Limb (tissue), 2 donors: ENCODE measurements at regions not wholly inside any gene's neighbourhood (a gene's known extent, or its start where the extent isn't known, plus 50 kb on each side); places are given as distances from the start of the nearest gene placed in this dataset.

Experiments
- DNase-seq, 2 donors: peaks; one replicate each; pipeline ENCODE4 v3.0.0-alpha.2; 2016; ENCODE audit errors: extremely low spot score in 2 of 2

DNA sequence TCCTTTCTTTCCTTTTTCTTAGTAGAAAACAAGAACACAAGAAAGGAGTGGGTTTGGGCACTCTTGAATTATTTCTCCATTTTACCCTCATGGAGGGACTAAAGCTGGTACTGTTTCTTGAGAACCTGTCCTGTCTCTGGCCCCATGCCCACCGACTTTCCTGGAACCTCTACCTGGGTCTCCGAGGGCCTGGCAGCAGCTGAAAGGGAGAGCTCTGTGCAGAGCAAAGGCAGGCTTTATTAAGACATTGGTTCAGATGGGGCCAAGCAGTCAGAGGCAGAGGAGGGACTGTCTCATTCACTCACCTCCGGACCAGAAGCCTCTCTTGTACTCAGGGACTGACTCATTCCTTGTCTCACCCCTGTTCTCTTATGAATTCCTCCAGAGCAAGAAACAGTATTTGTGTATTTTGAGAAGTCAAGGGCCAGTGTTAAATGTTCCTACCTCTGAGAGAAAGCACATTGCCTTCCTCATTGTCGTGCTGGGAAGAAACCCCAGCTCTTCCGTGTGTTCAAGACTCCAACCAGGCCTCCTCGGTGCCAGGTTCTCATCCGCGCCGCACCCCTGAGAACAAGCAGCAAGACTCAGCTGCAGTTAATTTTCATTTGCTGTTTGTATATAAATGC lies 201.9 kb upstream of the NT5C1B start:
- DNase-seq: no peak

DNA sequence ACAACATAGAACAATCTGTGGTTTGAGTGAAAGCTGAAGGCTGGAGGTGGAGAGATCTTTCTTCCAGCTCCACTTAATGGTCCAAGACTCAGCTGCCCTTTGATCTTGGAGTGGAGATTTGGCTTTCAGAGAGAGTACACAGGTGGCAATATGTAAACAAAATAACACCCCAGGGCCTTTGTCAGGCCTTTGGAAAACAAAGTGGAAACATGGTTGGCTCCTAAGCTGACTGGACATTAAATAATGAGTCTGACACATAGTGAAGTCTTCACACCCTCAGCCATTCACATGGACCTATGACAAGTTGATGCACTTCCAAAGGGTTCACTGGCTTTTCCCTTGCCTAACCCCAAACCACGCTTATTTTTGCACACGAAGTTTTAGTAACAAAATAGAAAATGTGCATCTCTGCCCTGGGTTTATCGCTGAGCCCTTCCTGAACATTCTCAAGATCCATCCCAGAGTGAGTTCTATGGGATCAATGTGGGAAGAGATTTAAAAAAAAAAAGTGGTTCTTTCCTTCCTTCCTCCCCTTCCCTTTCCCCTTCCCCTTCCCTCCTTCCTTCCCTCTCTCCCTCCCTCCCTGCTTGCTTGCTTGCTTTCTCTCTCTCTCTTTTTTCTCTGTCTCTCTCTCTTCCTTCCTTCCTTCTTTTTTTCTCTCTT lies 201.3 kb upstream of the NT5C1B start:
- DNase-seq: no peak

DNA sequence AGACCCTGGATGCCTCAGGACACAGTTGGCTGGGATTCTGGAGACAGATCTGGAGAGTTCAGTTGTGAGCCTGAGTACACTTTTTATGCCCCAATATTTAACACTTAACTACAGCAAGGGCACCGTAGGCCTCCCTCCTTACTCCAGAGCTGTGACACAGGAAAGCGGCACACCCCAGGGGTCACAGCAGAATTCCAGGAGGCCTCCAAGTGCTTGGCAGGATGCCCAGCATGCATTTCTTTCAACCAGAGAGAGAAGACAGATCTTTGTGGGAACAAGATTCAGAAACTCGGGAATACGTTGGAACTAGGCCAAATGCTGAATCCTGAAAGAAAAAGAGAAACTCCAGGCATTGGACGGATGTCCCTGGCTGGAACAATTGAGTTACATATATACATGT lies 199.2 kb upstream of the NT5C1B start:
- peak; percentile 60 to 68 for DNase-seq

DNA sequence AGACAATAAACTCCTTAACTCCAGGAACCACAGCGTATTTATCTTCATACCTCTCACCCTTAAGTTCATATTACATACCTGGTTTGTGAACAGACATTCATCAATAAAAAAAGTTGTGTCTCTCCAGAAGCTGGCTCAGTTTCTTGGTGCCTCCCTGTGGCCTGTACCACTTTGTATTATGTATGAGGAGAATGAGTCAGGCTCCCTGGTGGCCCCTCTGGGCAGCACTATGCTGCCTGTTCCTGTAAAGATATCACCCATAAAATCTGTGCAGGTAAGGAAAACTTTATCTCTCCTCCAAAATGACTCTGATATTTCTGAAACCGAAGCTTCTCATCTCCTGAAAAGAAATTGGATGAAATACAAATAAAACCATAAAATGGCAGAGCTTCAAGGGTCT lies 198.4 kb upstream of the NT5C1B start:
- DNase-seq: no peak

DNA sequence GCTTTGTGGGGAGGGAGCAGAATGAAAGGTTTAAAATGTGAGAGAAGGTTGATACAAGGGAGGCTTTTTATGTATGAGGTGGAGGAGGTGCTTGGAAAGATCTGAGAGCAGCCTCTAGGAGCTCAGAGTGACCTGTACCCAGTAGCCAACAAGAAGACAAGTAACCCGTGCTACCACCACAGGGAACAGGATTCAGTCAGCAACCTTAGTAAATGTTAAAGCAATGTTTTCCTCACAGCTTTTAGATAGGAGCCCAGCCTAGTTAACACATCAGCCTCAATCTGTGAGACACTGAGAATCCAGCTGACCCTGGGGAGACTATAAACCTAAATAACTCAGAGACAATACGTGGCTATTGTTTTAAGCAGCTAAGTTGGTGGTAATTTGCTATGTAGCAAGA lies 194.9 kb upstream of the NT5C1B start:
- DNase-seq: no peak

DNA sequence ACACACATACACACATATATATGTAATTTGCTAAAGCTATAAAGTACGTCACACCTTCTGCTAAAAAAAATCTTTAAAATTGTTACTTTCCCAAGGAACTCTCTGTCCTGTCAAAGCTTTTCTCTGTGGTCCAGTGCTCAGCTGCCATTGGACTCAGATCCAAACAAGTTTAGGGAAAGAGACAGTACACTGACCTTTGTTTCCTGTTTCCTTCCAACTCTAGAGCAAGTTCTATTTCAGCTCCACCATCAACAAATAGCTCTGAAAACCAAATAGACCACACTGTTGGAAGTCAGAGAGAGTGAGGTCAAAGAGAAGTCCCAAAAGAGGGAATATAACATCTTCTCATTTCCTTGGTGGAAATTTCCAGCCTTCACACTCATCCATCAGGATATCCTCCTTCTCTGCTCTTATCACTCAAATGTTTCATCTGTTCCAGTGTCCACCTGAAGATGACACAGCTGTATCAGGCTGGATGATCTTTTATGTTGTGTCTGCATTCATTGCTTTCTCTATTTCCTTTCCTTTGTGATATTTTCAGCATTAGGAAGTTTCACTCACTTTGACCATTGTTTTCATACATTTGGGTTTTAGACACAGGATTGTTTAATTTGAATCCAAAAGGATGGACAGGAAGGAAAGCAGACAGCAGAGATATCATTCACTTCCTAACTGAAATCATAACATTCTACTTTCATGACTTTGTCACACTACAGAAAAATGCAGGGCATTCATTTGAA lies 192.3 kb upstream of the NT5C1B start:
- no peak for DNase-seq

DNA sequence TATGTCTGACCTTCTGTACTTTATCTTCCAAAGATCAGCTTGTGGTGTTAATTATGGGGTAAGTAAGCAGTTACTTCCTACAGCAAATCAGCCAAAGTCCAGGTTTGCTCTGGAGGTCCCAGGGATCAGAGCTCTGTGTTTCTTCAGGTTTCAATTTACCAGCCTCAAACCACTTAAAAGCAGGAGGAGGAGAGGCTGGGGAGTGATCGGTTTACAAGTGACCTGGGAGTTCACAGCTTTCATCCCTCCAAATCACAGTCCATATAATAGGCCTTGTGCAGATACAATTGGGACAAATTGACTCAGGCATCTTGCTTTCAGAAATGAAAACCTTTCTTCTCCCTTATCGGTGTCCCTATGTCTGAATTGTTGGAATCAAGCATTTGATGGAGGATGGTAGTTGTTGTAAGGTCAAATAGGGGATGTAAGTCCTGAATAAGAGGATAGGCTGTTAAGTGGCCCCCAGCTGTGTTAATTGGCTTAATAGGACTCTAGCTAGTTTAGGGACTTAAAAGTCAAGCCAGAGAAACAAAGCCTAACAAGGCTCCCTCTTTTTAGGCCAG lies 188.0 kb upstream of the NT5C1B start:
- DNase-seq: no peak

DNA sequence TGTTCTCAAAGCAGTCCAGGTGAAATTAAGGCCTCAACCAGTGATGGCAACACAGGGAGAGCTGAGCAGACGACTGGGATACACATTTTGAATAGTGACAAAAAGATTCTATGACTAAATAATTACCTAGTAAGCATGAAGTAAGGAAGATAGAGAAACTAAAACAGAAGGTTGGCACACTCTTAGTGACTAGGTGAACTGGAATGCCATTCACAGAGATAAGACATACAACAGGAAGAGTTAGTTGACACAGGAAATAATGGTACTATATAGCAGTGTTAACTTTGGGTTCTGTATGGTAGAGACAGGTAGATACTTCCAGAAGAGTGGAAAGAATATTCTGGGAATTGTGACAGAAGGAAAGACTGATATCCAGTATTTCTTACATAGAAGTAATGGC lies 181.8 kb upstream of the NT5C1B start:
- no peak for DNase-seq

DNA sequence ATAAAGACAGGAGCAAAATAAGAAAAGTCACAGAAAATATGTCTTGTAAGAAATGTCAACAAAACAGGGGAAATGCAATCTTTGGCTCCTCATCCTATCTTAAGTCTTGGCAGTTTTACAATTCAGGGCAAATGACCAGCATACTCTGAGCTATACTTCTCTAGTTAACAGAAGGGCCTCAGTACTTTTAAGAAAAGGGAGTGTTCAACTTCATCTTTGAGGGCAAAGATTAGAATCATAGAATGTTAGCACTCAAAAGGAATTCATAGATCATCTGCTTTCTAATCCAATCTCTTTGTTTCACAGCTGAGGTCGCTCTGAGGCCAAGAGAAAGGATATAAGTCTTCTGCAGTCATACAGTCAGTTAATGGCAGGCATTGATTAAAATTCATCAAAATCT lies 174.0 kb upstream of the NT5C1B start:
- DNase-seq: no peak

DNA sequence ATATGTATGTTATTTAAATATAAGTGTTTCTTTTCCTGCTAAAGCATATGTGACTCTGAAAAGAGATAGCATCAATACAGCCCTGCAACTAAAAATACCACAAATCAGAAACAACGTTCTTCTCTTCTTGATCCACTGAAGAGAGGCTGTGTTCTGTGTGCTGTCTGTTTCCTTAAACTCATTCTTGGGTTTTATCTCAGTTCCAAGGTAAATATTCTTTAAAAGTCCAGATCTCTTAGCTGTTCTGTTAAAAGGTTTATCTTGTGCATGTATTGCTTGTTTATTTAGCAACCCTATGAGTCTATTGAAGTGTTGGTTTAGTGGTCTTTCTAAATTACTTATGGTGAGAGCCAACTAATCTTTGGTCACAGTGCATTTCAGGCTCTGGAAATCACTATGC lies 173.3 kb upstream of the NT5C1B start:
- no peak for DNase-seq

DNA sequence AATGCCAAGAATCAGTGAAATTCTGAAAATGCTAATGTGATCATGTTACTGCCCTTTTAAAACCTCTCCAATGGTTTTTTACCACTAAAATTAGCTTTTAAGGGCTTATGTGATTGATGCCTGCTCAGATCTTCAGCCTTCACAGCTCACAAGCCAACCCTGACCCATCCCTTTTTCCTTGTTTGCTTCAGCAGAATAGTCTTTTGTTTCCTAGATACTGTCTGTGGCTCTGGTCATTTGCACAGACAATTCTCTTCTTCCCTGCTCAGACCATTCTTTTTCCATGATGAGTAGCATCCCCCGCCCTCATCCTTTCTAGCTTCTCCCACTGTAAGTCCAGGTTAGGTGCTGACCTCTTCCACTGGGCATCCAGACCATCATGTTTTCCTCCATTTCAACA lies 164.9 kb upstream of the NT5C1B start:
- DNase-seq: no peak

DNA sequence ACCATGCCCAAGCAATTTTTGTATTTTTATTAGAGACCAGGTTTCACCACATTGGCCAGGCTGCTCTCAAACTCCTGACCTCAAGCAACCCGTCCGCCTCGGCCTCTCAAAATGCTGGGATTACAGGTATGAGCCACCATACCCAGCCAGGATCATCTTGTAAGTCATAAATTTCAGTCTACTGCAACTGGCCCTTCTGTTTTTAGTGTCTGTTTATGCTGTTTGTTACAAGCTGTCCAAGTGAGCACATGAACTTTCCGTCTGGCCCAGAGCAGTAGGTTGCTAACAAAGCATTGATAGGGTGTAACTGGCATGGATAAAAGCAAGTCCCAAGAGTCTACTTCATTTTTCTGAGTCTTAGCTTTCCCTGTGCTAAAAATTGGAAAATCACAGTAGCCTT lies 164.4 kb upstream of the NT5C1B start:
- no peak for DNase-seq

DNA sequence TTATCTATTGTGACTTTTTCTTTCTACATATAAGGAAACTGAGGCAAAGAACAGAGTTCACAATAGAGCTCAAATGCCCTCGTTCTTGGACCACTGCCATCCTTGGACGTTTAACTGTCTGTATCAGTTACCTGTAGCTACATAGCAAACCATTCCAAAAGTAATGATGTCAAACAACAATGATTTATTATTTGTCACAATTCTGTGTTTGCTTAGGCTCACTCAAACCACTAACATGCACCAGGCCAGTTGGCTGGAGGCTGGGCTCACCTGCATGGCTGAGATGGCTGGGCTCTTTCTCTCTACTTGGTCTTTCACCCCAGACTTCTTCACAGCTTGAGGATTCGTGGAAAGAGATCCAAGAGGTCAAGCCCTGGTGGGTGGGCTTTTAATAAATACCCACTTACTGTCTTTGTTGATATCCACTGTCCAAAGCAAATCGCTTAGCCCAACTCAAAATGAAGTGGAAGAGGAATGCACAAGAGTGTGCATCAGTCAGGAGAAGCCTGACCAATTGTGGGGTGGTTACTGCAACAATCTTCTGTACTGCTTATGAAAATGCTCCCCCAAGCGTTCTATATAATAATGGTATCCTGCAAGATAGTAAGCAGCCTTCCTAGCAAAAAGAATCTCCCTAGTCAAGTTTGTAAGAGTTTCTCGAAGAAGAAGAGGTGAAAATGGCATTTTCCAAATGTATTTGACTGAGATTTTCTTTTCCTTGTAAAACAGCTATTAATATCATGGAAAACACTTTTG lies 163.5 kb upstream of the NT5C1B start:
- no peak for DNase-seq

DNA sequence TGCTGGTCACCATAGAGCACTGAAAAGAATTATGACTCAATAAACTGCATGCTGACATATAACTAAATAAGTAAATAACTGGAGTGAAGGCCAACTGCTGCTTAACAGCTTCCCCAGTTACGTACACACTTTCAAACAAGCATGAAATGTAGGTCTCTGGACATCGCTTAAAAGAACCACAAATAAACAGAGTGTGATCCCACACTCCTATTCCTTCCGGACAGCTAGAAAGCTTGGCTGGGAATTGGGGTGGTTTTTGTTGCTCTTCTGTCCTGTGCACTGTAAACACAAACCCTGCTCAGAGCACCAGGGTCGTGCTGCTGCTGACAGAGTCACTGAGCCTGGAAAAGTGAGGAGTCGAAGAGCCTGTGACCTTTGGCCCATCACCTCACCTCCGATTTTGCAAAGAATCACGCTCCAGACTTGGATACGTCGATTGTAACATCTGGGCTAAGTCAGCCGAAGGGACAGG lies 162.7 kb upstream of the NT5C1B start:
- DNase-seq: peak in 1 of 2 donors; percentile 31

DNA sequence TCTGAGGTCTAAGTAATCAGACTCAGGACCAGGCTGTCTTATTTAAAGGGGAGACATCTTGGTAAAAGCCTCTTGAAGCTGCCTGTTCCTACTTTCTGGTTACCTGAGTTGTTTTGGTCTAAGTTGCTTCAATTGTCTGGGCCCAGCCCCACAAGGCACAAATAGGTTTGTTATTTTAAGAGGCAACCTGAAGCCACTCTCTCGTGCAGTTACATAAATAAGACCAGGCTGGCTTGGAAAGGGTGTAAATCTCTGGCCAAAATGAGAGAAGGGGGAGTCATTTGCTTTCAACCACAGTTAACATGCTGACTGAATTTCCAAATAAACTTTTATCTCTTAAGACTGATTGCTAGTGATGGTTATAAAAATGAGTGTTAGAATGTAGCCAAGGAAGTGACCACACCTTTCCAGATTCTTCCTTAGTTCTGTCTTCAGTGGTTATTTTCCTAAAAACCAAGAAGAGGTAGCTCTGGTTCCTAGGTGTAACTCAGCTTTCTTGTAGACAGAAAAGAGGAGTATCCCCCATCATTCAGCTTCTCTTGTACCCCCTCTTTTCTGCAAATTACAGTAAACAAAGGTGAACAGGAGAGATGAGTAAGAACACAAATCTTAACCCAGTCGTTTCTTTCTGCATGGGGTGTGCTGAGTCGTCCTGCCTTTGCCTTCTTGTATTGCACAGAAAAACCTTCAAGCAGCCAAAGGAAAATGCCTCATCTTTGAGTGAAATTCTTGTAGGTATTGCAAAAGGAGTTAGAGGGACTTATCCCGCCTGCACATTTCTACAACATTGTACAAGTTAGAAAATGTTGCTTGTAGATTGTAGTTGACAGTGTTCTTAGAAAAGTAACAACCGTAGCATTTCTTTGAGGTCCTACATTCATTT lies 161.5 kb upstream of the NT5C1B start:
- no peak for DNase-seq

DNA sequence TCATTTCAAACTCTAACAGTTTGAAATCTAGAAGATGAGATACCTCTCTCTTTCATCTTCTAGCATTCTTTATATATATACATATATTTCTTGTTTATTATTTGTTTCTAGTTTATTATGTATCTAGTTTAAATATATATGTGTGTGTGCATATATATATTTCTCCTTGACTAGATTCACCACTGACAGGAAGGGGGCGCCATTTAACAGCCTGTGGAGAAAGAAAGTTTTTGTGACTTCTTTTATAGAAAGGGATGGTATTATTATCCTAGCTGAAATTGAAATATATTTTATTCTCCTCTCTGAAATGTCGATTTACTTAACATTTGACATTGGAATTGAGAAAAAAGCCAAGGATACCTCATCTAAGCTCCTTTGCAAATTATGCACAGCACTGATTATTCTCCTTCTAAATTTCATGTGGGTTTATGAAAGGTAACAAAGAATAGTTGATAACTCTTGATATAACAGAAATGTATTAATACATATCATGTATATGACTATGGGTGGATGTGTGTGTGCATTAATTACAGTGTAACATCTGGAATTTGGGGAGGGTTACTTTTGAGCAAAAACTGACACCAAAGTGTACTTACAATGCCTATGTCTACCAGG lies 160.7 kb upstream of the NT5C1B start:
- peak; percentile 73 for DNase-seq

DNA sequence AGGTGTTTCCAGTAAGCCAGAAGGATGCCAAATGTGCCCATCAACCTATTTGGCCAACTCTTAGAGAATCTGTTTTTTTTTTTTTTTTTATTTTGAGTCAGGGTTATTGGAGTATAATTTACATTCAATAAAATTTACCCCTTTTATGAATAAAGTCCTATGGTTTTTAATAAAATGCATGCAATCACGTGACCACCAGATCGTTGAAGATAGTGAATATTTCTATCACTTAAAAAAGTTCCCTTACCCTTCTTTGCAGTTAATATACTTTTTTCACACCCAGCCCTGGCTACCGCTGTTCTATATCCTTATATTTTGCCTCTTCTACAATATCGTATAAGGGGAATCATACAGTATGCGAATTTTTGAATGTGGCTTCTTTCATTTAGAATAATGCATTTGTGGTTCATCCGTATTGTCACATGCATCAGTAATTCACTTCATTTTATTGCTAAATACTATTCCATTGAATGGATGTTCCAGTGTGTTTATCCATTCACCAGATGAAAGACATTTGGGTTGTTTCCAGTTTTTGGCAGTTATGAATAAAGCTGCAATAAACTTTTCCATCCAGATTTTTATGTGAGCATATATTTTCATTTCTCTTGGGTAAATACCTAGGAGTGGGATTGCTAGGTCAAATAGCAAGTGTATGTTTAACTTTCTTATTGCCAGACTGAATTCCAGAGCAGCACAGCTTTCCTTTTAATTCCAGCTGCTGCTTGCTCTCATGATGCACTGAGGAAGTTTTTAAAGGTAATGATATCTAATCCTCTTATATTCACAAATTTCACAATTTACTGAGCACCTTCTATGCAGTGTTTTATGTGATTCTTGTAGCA lies 156.3 kb upstream of the NT5C1B start:
- DNase-seq: no peak

DNA sequence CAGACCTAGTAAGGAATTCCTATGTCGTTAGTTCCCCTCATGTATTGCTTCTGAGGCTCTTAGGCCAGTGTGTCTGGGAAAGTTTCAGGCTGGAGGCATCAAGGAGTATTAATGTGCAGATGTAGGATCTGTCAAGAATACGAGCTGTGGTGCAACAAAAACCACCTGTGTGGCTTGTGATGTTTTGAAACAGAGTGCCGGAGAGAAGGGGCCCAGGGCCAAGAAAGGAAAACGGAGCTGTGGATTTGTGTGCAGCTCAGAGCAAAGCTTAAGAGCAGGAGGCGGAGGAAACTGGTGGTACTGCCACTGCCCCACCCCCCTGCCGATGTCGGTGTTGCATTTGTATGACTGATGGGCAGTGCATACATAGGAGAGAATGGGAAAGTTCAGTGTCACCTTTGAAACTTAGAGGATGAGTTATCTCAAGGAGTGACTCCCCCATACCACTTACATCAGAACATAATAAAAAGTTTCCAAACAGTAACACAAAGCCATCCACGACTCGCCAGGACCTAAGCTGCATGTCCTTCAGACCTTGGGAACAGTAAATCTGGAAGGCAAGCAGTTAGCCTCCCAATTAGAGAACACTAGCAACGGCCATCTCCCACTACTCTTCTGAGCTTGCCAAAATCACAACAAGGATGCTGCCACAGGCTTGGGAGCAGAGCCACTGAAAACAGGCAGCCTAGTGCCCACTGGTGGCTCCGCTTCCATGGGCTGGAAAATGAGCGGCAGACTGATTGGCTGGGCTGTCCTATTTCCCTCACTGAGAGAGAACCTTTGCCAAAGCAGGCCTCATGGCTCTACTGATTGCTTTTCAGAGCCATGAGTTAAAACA lies 152.7 kb upstream of the NT5C1B start:
- DNase-seq: peak; percentile 27 to 63
